ENCODE measurements at regions not wholly inside any gene's neighbourhood (a gene's known extent, or its start where the extent isn't known, plus 50 kb on each side); places are given as distances from the start of the nearest gene placed in this dataset.

- peaks cover under 1% of the 10 kb centered on the region; the same call in 1 of the 2 replicates for H3K9me3 ChIP-seq (ENCODE audit: control insufficient read depth, insufficient read depth, low read length)
- H3K27ac ChIP-seq (ENCODE audit: low read depth, low read length) = peak overlapping the region; percentile 12
- H3K27me3 ChIP-seq (ENCODE audit: control insufficient read depth, insufficient read depth, low read length) = peaks cover 40% of the 10 kb centered on the region
- peaks cover 26% of the 10 kb centered on the region for H3K4me1 ChIP-seq (ENCODE audit: control insufficient read depth, insufficient read depth, low read length)
- H3K36me3 ChIP-seq (ENCODE audit: control insufficient read depth, insufficient read depth, low read length) = no peaks in the 10 kb centered on the region
- no peak overlapping the region for H3K9ac ChIP-seq (ENCODE audit: low read depth, low read length)
- no peak overlapping the region for H3K4me3 ChIP-seq (ENCODE audit: low read depth, low read length)
Observed at GRCh38 chr6:167676666-167677421, 149.9 kb upstream of the AFDN start.

GRCh38 chr6:167677422-167677789 is 149.3 kb upstream of the AFDN start:
- Histone ChIP-seq H3K27me3 (ENCODE audit: control insufficient read depth, insufficient read depth, low read length) (peaks cover 40% of the 10 kb centered on the region), H3K4me3 (ENCODE audit: low read depth, low read length) (no peak overlapping the region), H3K4me1 (ENCODE audit: control insufficient read depth, insufficient read depth, low read length) (peaks cover 26% of the 10 kb centered on the region), H3K9me3 (ENCODE audit: control insufficient read depth, insufficient read depth, low read length) (no peaks in the 10 kb centered on the region), H3K36me3 (ENCODE audit: control insufficient read depth, insufficient read depth, low read length) (no peaks in the 10 kb centered on the region), H3K9ac (ENCODE audit: low read depth, low read length) (no peak overlapping the region), H3K27ac (ENCODE audit: low read depth, low read length) (no peak overlapping the region)

GRCh38 chr6:167678102-167679101 is 148.3 kb upstream of the AFDN start:
- Histone ChIP-seq H3K4me3 (ENCODE audit: low read depth, low read length) (peak overlapping the region; percentile 65), H3K9ac (ENCODE audit: low read depth, low read length) (no peak overlapping the region), H3K27me3 (ENCODE audit: control insufficient read depth, insufficient read depth, low read length) (peaks cover 40% of the 10 kb centered on the region)

GRCh38 chr6:167679122-167679736 is 147.5 kb upstream of the AFDN start:
- Histone ChIP-seq H3K27me3 (ENCODE audit: control insufficient read depth, insufficient read depth, low read length) (peaks cover 40% of the 10 kb centered on the region), H3K4me1 (ENCODE audit: control insufficient read depth, insufficient read depth, low read length) (peaks cover 26% of the 10 kb centered on the region), H3K27ac (ENCODE audit: low read depth, low read length) (peak overlapping the region; percentile 42), H3K9me3 (ENCODE audit: control insufficient read depth, insufficient read depth, low read length) (no peaks in the 10 kb centered on the region), H3K9ac (ENCODE audit: low read depth, low read length) (no peak overlapping the region), H3K36me3 (ENCODE audit: control insufficient read depth, insufficient read depth, low read length) (no peaks in the 10 kb centered on the region), H3K4me3 (ENCODE audit: low read depth, low read length) (peak overlapping the region; percentile 65)

More at GRCh38 chr6:167678102-167679101, 148.3 kb upstream of the AFDN start:
- H3K27ac ChIP-seq (ENCODE audit: low read depth, low read length) = peak overlapping the region; percentile 42
- H3K36me3 ChIP-seq (ENCODE audit: control insufficient read depth, insufficient read depth, low read length) = no peaks in the 10 kb centered on the region
- H3K9me3 ChIP-seq (ENCODE audit: control insufficient read depth, insufficient read depth, low read length) = no peaks in the 10 kb centered on the region
- H3K4me1 ChIP-seq (ENCODE audit: control insufficient read depth, insufficient read depth, low read length) = peaks cover 26% of the 10 kb centered on the region

- Histone ChIP-seq H3K36me3 (ENCODE audit: control insufficient read depth, insufficient read depth, low read length) (no peaks in the 10 kb centered on the region), H3K27ac (ENCODE audit: low read depth, low read length) (no peak overlapping the region), H3K9me3 (ENCODE audit: control insufficient read depth, insufficient read depth, low read length) (no peaks in the 10 kb centered on the region), H3K9ac (ENCODE audit: low read depth, low read length) (no peak overlapping the region), H3K27me3 (ENCODE audit: control insufficient read depth, insufficient read depth, low read length) (peaks cover 40% of the 10 kb centered on the region), H3K4me3 (ENCODE audit: low read depth, low read length) (no peak overlapping the region), H3K4me1 (ENCODE audit: control insufficient read depth, insufficient read depth, low read length) (peaks cover 26% of the 10 kb centered on the region)
Observed at GRCh38 chr6:167679790-167680604, 146.7 kb upstream of the AFDN start.

- H3K9me3 ChIP-seq (ENCODE audit: control insufficient read depth, insufficient read depth, low read length) = no peaks in the 10 kb centered on the region
- no peak overlapping the region for H3K9ac ChIP-seq (ENCODE audit: low read depth, low read length)
- H3K36me3 ChIP-seq (ENCODE audit: control insufficient read depth, insufficient read depth, low read length) = no peaks in the 10 kb centered on the region
- H3K4me3 ChIP-seq (ENCODE audit: low read depth, low read length) = no peak overlapping the region
- H3K27ac ChIP-seq (ENCODE audit: low read depth, low read length) = no peak overlapping the region
- peaks cover 40% of the 10 kb centered on the region for H3K27me3 ChIP-seq (ENCODE audit: control insufficient read depth, insufficient read depth, low read length)
- peaks cover 29% of the 10 kb centered on the region for H3K4me1 ChIP-seq (ENCODE audit: control insufficient read depth, insufficient read depth, low read length)
Observed at GRCh38 chr6:167680605-167681149, 146.0 kb upstream of the AFDN start.

- no peaks in the 10 kb centered on the region for H3K36me3 ChIP-seq (ENCODE audit: control insufficient read depth, insufficient read depth, low read length)
- peaks cover 33% of the 10 kb centered on the region for H3K27me3 ChIP-seq (ENCODE audit: control insufficient read depth, insufficient read depth, low read length)
- H3K4me3 ChIP-seq (ENCODE audit: low read depth, low read length) = no peak overlapping the region
- no peak overlapping the region for H3K9ac ChIP-seq (ENCODE audit: low read depth, low read length)
- no peak overlapping the region for H3K27ac ChIP-seq (ENCODE audit: low read depth, low read length)
- H3K4me1 ChIP-seq (ENCODE audit: control insufficient read depth, insufficient read depth, low read length) = peaks cover 29% of the 10 kb centered on the region
- no peaks in the 10 kb centered on the region for H3K9me3 ChIP-seq (ENCODE audit: control insufficient read depth, insufficient read depth, low read length)
Observed at GRCh38 chr6:167682125-167682524, 144.6 kb upstream of the AFDN start.

GRCh38 chr6:167682546-167683027 is 144.1 kb upstream of the AFDN start:
- Histone ChIP-seq H3K27me3 (ENCODE audit: control insufficient read depth, insufficient read depth, low read length) (peaks cover 28% of the 10 kb centered on the region), H3K9ac (ENCODE audit: low read depth, low read length) (no peak overlapping the region), H3K27ac (ENCODE audit: low read depth, low read length) (no peak overlapping the region), H3K4me1 (ENCODE audit: control insufficient read depth, insufficient read depth, low read length) (peaks cover 25% of the 10 kb centered on the region), H3K4me3 (ENCODE audit: low read depth, low read length) (no peak overlapping the region), H3K9me3 (ENCODE audit: control insufficient read depth, insufficient read depth, low read length) (no peaks in the 10 kb centered on the region), H3K36me3 (ENCODE audit: control insufficient read depth, insufficient read depth, low read length) (no peaks in the 10 kb centered on the region)

GRCh38 chr6:167683028-167683862 is 143.5 kb upstream of the AFDN start:
- Histone ChIP-seq H3K4me1 (ENCODE audit: control insufficient read depth, insufficient read depth, low read length) (peaks cover 18% of the 10 kb centered on the region; the same call in 1 of the 2 replicates), H3K27ac (ENCODE audit: low read depth, low read length) (no peak overlapping the region), H3K9ac (ENCODE audit: low read depth, low read length) (no peak overlapping the region), H3K4me3 (ENCODE audit: low read depth, low read length) (no peak overlapping the region), H3K36me3 (ENCODE audit: control insufficient read depth, insufficient read depth, low read length) (no peaks in the 10 kb centered on the region), H3K27me3 (ENCODE audit: control insufficient read depth, insufficient read depth, low read length) (peaks cover 22% of the 10 kb centered on the region), H3K9me3 (ENCODE audit: control insufficient read depth, insufficient read depth, low read length) (no peaks in the 10 kb centered on the region)

All from HUES48 (cell line).